Lower leg skin (tissue), 3 donors: ENCODE measurements at regions not wholly inside any gene's neighbourhood (a gene's known extent, or its start where the extent isn't known, plus 50 kb on each side); places are given as distances from the start of the nearest gene placed in this dataset.

ENCODE experiments used
- POLR2A ChIP-seq, 2 donors: fragments of 450-650 bp; IDR thresholded peaks; one replicate each; pipeline ENCODE4 v1.6.1; 2016 to 2017; ENCODE audit warnings: antibody characterized with exemption in 2 of 2, mild to moderate bottlenecking in 1 of 2, moderate library complexity in 1 of 2
- TF ChIP-seq, protein P1 (sequence below), 3 donors: fragments of 450-650 bp; IDR thresholded peaks; one replicate each; pipeline ENCODE4 v1.5.1; 2016; ENCODE audit warnings: antibody characterized with exemption in 3 of 3, mild to moderate bottlenecking in 3 of 3, moderate library complexity in 2 of 3

DNA sequence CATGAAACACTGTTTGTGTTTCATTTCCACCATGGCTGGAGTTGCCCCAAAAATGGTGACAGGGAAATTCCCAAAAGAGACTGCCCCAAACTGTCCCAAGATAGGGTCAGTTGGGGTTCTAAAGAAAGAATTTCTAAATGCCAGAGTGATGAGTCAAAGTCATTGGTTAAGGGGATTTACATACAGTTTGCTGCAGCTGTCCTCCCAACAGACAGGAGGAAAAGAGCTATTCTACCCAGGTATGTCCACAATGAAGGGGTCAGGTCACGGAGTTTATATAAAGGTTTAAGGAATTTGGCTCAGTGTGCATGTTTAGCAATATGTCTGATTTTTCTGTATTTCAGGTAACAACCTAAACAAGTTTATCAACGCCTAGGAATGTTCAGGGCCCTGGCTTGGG lies 344.1 kb downstream of the TDRD15 start:
- TF ChIP-seq, protein P1, sequence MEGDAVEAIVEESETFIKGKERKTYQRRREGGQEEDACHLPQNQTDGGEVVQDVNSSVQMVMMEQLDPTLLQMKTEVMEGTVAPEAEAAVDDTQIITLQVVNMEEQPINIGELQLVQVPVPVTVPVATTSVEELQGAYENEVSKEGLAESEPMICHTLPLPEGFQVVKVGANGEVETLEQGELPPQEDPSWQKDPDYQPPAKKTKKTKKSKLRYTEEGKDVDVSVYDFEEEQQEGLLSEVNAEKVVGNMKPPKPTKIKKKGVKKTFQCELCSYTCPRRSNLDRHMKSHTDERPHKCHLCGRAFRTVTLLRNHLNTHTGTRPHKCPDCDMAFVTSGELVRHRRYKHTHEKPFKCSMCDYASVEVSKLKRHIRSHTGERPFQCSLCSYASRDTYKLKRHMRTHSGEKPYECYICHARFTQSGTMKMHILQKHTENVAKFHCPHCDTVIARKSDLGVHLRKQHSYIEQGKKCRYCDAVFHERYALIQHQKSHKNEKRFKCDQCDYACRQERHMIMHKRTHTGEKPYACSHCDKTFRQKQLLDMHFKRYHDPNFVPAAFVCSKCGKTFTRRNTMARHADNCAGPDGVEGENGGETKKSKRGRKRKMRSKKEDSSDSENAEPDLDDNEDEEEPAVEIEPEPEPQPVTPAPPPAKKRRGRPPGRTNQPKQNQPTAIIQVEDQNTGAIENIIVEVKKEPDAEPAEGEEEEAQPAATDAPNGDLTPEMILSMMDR (IDR thresholded peaks at IDR 0.05) = no peak
- TF ChIP-seq POLR2A (IDR thresholded peaks at IDR 0.05) = no peak
